Effector memory CD4-positive, alpha-beta T cell (primary cell): ENCODE measurements at regions not wholly inside any gene's neighbourhood (a gene's known extent, or its start where the extent isn't known, plus 50 kb on each side); places are given as distances from the start of the nearest gene placed in this dataset.
"Not testable (repeated sequence)": the region's sequence is repeated elsewhere in the genome, so short reads cannot be mapped to it uniquely, and the experiment has no call there.

Experiments
- DNase-seq, 3 donors: peaks; one replicate each; pipeline ENCODE4 v3.0.0-alpha.2; 2020
- H3K27ac ChIP-seq: 2 replicates; pipeline ENCODE4 v1.7.0; 2013; ENCODE audit warnings: mild to moderate bottlenecking, low read length, moderate library complexity; ENCODE audit not compliant: insufficient read depth, poor library complexity, severe bottlenecking
- H3K27me3 ChIP-seq: replicated peaks from 2 replicates; pipeline ENCODE4 v1.7.0; 2013; ENCODE audit warnings: mild to moderate bottlenecking, low read length; ENCODE audit not compliant: insufficient read depth, control insufficient read depth, poor library complexity, severe bottlenecking
- H3K36me3 ChIP-seq: 2 replicates; pipeline ENCODE4 v1.7.0; 2013; ENCODE audit warnings: mild to moderate bottlenecking, low read length, moderate library complexity; ENCODE audit not compliant: control insufficient read depth, insufficient read depth
- H3K4me1 ChIP-seq: 2 replicates; pipeline ENCODE4 v1.7.0; 2013; ENCODE audit warnings: low read length, mild to moderate bottlenecking; ENCODE audit not compliant: control insufficient read depth, insufficient read depth, poor library complexity, severe bottlenecking
- H3K4me3 ChIP-seq: 2 replicates; pipeline ENCODE4 v1.7.0; 2013; ENCODE audit warnings: low read length, low read depth, mild to moderate bottlenecking; ENCODE audit not compliant: insufficient read depth, poor library complexity, severe bottlenecking
- H3K9me3 ChIP-seq: 2 replicates; pipeline ENCODE4 v1.7.0; 2013; ENCODE audit warnings: mild to moderate bottlenecking, low read length, moderate library complexity; ENCODE audit not compliant: control insufficient read depth

DNA sequence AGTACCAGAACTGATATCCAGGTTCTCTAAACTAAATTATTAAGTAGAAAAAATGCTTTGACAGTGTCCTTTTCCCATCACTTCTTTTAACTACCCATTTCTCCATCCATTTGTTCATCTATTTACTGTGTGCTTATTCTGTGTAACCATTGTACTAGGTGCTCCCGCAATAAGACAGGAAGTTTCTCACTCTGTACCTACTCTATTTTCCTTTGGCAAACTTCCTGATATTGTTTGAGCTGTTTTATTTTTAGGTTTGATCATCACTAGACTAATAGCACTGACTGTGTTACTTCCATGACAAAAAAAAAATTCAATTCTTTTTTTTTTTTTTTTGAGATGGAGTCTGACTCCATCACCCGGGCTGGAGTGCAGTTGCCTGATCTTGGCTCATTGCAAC is 102.5 kb upstream of the CASK start:
- Histone ChIP-seq H3K4me3 (no peak overlapping the region), H3K9me3 (no peaks in the 10 kb centered on the region), H3K4me1 (no peaks in the 10 kb centered on the region), H3K27me3 (no peaks in the 10 kb centered on the region), H3K27ac (no peak overlapping the region), H3K36me3 (no peaks in the 10 kb centered on the region)
- no peak for DNase-seq

DNA sequence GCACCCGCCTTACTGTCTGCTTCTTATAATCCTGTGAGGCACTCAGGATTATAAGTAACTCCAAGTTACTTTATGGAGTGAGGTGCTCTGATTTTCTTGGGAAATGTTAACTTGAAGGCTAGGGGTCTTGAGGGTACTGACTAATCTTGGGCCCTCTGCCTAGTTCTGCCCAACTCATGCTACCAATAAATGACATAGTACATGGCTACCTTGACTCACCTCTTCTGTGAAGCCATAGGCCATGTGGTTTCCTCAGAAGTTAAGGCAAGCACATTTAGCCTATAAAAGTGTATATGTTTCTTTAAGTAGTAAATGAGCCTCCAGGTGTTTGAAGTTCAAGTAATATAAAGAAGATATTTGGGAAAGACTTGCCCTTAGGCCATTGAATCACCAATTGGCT is 99.8 kb upstream of the CASK start:
- Histone ChIP-seq H3K27me3 (no peaks in the 10 kb centered on the region), H3K36me3 (no peaks in the 10 kb centered on the region), H3K27ac (no peak overlapping the region), H3K4me3 (no peak overlapping the region), H3K4me1 (peaks cover 11% of the 10 kb centered on the region), H3K9me3 (no peaks in the 10 kb centered on the region)
- DNase-seq = no peak

DNA sequence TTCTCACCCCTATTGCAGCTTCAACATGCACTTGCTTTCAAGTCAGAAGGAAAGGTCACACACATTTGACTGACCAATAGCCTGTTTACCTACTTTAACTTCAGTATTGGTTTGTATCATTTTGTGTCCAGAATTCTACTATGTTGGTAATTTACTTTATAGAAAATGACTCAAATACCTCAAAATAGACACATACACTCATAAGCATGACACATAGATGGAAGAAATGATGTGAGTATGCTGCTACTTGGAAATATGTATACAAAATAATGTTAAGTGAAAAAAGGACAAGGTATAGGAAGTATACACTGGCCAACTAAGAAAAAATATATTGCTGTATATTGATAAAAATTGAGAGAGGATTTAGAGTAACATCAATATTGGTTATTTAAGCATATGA is 98.8 kb upstream of the CASK start:
- no peaks in the 10 kb centered on the region for H3K27me3 ChIP-seq
- no peak for DNase-seq
- H3K9me3 ChIP-seq = no peaks in the 10 kb centered on the region
- no peaks in the 10 kb centered on the region for H3K36me3 ChIP-seq
- peaks cover 11% of the 10 kb centered on the region for H3K4me1 ChIP-seq
- no peak overlapping the region for H3K4me3 ChIP-seq
- H3K27ac ChIP-seq = no peak overlapping the region

DNA sequence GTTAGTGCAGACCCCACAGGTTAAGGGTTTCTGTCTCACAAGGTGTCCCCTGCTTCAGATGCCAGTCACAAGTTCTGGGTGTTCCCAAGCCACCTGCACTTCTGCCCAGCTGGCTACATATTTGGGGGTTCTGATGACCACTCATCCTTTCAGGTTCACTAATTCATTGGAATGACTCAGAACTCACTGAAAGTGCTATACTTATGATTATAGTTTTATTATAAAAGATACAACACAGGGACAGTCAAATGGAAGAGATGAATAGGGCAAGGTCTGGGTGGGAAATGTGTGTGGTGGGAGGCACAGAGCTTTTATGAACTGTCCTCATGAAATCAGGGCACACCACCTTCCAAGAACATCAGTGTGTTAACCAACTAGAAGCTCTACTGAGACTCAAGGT is 97.7 kb upstream of the CASK start:
- no peak overlapping the region for H3K4me3 ChIP-seq
- DNase-seq = no peak
- no peaks in the 10 kb centered on the region for H3K9me3 ChIP-seq
- peaks cover 11% of the 10 kb centered on the region for H3K4me1 ChIP-seq
- H3K36me3 ChIP-seq = no peaks in the 10 kb centered on the region
- H3K27me3 ChIP-seq = no peaks in the 10 kb centered on the region
- no peak overlapping the region for H3K27ac ChIP-seq

DNA sequence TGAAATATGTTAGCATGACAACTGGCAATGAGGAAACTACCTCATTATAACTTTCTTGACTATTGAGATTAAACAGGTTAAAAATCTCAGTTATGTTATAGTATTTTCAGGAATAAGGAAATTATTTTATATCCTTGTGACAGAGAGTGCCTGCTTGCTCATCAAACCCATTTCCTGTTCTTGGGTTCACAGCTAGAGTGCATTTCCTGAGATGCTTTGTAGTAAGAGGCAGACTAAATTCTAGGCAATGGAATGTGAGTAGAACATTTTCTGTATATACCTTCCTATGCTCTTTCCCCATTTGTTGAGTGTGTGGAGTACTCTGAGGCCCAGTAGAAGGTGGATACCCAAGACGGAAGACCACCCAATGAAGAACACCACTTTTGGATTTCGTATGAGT is 96.9 kb upstream of the CASK start:
- H3K36me3 ChIP-seq = no peaks in the 10 kb centered on the region
- H3K27ac ChIP-seq = no peak overlapping the region
- no peaks in the 10 kb centered on the region for H3K9me3 ChIP-seq
- DNase-seq = no peak
- no peaks in the 10 kb centered on the region for H3K27me3 ChIP-seq
- no peak overlapping the region for H3K4me3 ChIP-seq
- H3K4me1 ChIP-seq = peaks cover 11% of the 10 kb centered on the region

DNA sequence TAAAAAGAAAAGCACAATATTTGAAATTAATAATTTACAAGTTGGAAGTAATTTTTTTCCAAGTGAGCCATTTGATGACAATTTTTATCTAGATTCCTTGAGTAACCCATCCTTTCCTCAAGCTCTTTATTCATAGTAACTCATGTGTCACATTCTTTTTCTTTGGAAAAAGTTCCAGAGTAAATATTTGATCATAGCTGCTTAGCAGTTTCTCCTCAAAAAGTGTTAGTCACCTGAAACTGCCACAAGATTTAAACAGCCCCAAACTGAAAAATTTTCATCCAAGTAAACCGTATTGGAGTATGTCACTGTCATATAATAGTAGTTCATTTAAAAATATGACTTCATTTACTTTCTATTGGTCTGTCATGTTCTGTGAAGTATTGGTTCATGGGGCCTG is 94.6 kb upstream of the CASK start:
- Histone ChIP-seq H3K4me1 (peaks cover 11% of the 10 kb centered on the region), H3K27me3 (no peaks in the 10 kb centered on the region), H3K36me3 (no peaks in the 10 kb centered on the region), H3K9me3 (no peaks in the 10 kb centered on the region), H3K4me3 (no peak overlapping the region), H3K27ac (no peak overlapping the region)
- no peak for DNase-seq

DNA sequence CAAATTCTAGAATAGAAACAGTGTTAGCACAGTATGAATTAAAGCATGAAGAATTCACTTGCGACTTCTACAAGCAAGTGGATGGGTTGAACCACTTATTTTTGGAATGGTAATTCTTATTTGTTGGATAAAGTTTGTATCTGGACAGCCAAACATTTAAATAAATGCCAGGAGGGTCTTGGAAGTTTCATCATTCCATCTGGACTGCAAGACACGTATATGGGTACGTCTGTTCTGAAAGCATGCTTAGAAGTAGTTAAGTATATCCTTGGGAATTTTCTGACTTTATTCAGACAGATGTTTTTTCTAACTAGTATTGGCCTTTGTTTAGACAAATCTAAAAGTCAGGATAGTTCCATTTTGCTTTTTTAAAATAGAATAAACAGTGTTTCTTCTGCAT is 77.5 kb upstream of the CASK start:
- H3K36me3 ChIP-seq = no peaks in the 10 kb centered on the region
- H3K27me3 ChIP-seq = no peaks in the 10 kb centered on the region
- no peak for DNase-seq
- no peak overlapping the region for H3K4me3 ChIP-seq
- H3K27ac ChIP-seq = no peak overlapping the region
- no peaks in the 10 kb centered on the region for H3K9me3 ChIP-seq
- no peaks in the 10 kb centered on the region for H3K4me1 ChIP-seq

DNA sequence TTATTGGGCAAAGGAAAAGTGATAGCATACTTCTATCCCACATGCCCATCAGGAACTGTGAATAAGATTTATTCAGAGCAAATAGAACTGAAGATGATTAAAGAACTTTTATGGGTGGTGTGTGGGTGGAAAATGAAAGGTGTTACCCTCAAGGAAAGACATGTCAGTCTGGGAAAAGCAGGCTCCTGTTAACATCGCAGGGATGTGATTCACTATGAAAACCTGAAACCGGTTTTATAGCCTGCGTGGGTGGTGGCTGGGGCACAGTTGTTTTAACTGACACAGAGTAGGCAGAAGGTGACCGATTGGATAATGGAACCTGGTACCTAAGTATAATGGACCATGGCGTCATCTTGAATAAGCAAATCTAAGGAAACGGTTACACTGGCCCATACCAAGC is 61.3 kb upstream of the CASK start:
- Histone ChIP-seq H3K27ac (no peak overlapping the region), H3K27me3 (no peaks in the 10 kb centered on the region), H3K4me3 (no peak overlapping the region), H3K4me1 (no peaks in the 10 kb centered on the region), H3K36me3 (no peaks in the 10 kb centered on the region), H3K9me3 (no peaks in the 10 kb centered on the region)
- no peak for DNase-seq

DNA sequence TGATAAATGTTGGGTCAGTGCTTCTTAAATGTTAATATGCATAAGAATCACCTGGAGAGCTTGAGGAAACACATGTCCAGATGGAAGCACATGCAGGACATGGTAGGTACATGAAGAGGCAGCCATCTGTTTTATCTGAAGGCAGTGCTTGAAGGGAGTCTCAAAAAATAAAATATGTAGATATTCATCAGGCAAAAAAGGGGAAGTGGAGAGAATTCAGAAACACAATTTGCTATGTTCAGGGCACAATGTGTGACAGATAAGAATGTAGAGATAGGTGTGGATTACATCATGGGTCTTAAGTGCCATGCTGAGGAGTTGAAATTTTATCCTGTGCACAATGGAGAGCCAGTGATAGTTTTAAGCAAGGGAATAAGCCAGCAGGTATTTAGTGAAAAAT is 59.6 kb upstream of the CASK start:
- Histone ChIP-seq H3K27ac (no peak overlapping the region), H3K9me3 (no peaks in the 10 kb centered on the region), H3K4me1 (no peaks in the 10 kb centered on the region), H3K27me3 (no peaks in the 10 kb centered on the region), H3K4me3 (no peak overlapping the region), H3K36me3 (no peaks in the 10 kb centered on the region)
- DNase-seq = no peak

DNA sequence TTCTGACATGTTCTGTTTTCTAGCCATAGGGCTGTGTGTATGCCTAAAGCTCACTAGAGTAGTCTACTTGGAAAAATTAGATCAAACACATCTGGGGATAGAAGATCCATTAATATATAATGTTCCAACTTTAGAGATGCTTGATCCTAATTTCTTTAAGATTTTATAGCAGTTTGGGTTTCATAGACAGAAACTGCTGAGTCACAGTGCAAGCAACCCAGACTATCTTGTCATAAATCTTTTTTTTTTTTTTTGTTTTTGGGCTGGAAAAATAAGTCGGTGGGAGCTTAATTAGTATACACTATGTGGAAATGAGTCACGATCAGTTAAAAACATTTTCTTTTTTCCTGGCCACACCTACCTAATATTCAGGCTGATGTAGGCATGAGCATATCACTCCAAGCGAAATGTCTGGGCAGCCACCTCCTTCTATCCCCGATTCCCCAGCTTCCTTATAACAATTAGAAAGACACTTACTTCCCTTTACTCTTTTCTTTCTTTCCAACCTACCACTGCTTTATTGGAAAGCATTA is 58.2 kb upstream of the CASK start:
- Histone ChIP-seq H3K4me3 (no peak overlapping the region), H3K9me3 (no peaks in the 10 kb centered on the region), H3K4me1 (no peaks in the 10 kb centered on the region), H3K36me3 (no peaks in the 10 kb centered on the region), H3K27ac (no peak overlapping the region), H3K27me3 (no peaks in the 10 kb centered on the region)
- DNase-seq = no peak

DNA sequence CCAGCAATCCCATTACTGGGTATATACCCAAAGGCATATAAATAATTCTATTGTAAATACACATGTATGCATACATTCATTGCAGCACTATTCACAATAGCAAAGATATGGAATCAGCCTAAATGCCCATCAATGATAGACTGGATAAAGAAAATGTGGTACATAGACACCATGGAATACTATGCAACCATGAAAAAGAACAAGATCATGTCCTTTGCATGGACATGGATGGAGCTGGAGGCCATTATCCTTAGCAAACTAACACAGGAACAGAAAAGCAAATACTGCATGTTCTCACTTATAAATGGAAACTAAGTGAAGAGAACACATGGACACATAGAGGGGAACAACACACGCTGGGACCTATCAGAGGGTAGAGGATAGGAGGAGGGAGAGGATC is 51.3 kb upstream of the CASK start:
- H3K27ac ChIP-seq, H3K4me3 ChIP-seq, H3K36me3 ChIP-seq, H3K27me3 ChIP-seq, H3K9me3 ChIP-seq, DNase-seq, H3K4me1 ChIP-seq: not testable (repeated sequence)
